ENCODE measurements at regions not wholly inside any gene's neighbourhood (a gene's known extent, or its start where the extent isn't known, plus 50 kb on each side); places are given as distances from the start of the nearest gene placed in this dataset.

- BruUV-seq (replicated peaks): no TSS peak
- H3K9me3 ChIP-seq (ENCODE audit: low read length): no peaks in the 10 kb centered on the region
- intact Hi-C loops (cut with micrococcal nuclease): no loop called here
- no peaks in the 10 kb centered on the region for H3K36me3 ChIP-seq (ENCODE audit: low read depth, low read length)
- H3K79me2 ChIP-seq (ENCODE audit: low read length): no peaks in the 10 kb centered on the region
- H3K4me2 ChIP-seq (ENCODE audit: low read length): no peak overlapping the region
- no peak for TF ChIP-seq EZH2 (IDR thresholded peaks at IDR 0.05; ENCODE audit: low read length, unreplicated experiment)
- no peak for TF ChIP-seq EZH2phosphoT487 (IDR thresholded peaks at IDR 0.05; ENCODE audit: borderline replicate concordance, low read length)
- TF ChIP-seq, protein P1, sequence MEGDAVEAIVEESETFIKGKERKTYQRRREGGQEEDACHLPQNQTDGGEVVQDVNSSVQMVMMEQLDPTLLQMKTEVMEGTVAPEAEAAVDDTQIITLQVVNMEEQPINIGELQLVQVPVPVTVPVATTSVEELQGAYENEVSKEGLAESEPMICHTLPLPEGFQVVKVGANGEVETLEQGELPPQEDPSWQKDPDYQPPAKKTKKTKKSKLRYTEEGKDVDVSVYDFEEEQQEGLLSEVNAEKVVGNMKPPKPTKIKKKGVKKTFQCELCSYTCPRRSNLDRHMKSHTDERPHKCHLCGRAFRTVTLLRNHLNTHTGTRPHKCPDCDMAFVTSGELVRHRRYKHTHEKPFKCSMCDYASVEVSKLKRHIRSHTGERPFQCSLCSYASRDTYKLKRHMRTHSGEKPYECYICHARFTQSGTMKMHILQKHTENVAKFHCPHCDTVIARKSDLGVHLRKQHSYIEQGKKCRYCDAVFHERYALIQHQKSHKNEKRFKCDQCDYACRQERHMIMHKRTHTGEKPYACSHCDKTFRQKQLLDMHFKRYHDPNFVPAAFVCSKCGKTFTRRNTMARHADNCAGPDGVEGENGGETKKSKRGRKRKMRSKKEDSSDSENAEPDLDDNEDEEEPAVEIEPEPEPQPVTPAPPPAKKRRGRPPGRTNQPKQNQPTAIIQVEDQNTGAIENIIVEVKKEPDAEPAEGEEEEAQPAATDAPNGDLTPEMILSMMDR (conservative IDR thresholded peaks at IDR 0.05; ENCODE audit: low read depth, low read length): no peak
- ATAC-seq (no peak), DNase-seq (no peak)
- H2AFZ ChIP-seq (ENCODE audit: low read length): no peak overlapping the region
- POLR2A ChIA-PET (ENCODE audit: unreplicated experiment): interaction anchor here (0.6 kb wide), 1 partner anchor 67 kb away, joined by 3 read pairs; no protein-coding TSS in a partner anchor
- CTCF ChIA-PET: interaction anchor here (0.6 kb wide), 1 partner anchor 296 kb away, joined by 14 read pairs; no protein-coding TSS in a partner anchor
- no peaks in the 10 kb centered on the region for H3K9me2 ChIP-seq (replicated peaks; ENCODE audit: low read length)
- H3K27ac ChIP-seq (ENCODE audit: low read length): no peak overlapping the region
- H3K27me3 ChIP-seq (ENCODE audit: low read length): 0 out of 2 replicates have a peak, but pooled peaks cover 4% of the 10 kb centered on the region
- H4K20me1 ChIP-seq (ENCODE audit: low read length): no peaks in the 10 kb centered on the region
- H3F3A ChIP-seq (ENCODE audit: low read length, unreplicated experiment): no peaks in the 10 kb centered on the region
- no peak overlapping the region for H3K9ac ChIP-seq (ENCODE audit: low read length)
- H3K4me1 ChIP-seq (ENCODE audit: insufficient read depth, low read length): no peaks in the 10 kb centered on the region
- H3K4me3 ChIP-seq (ENCODE audit: low read length): no peak overlapping the region
Measured at GRCh38 chr2:105682401-105682800, 62.3 kb upstream of the NCK2 start.

DNA sequence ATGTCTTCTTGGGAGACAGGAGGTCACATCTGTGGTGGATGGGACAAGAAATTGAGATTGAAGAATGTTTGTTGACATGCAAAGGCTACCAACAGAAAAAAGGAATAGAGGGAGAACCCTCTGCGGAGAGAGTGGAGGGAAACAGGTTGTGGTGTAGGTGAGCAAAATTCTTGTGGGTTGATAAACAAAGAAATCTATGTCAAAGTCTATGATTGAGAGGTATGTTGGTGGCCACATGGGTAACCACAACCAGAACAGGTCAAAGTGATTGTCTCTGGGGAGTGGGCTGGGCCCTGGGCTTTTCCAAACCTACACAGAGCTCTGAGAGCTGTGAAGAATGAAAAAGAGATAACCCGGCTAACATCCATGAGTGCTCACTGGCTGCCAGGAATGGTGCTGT, 62.8 kb upstream of the NCK2 start:
- Histone ChIP-seq H3K27ac (ENCODE audit: low read length) (no peak overlapping the region), H3K36me3 (ENCODE audit: low read depth, low read length) (no peaks in the 10 kb centered on the region), H2AFZ (ENCODE audit: low read length) (no peak overlapping the region), H3F3A (ENCODE audit: low read length, unreplicated experiment) (no peaks in the 10 kb centered on the region), H3K9ac (ENCODE audit: low read length) (no peak overlapping the region), H3K27me3 (ENCODE audit: low read length) (0 out of 2 replicates have a peak, but pooled peaks cover 4% of the 10 kb centered on the region), H3K9me3 (ENCODE audit: low read length) (no peaks in the 10 kb centered on the region), H3K4me3 (ENCODE audit: low read length) (no peak overlapping the region), H3K4me2 (ENCODE audit: low read length) (no peak overlapping the region), H3K9me2 (replicated peaks; ENCODE audit: low read length) (no peaks in the 10 kb centered on the region), H3K79me2 (ENCODE audit: low read length) (no peaks in the 10 kb centered on the region), H4K20me1 (ENCODE audit: low read length) (no peaks in the 10 kb centered on the region), H3K4me1 (ENCODE audit: insufficient read depth, low read length) (no peaks in the 10 kb centered on the region)
- DNase-seq (no peak), ATAC-seq (no peak)
- no TSS peak for BruUV-seq (replicated peaks)
- TF ChIP-seq EZH2 (IDR thresholded peaks at IDR 0.05; ENCODE audit: low read length, unreplicated experiment) (no peak), EZH2phosphoT487 (IDR thresholded peaks at IDR 0.05; ENCODE audit: borderline replicate concordance, low read length) (no peak)
- TF ChIP-seq, protein P1 (conservative IDR thresholded peaks at IDR 0.05; ENCODE audit: low read depth, low read length): no peak
- ChIA-PET POLR2A (ENCODE audit: unreplicated experiment) (no interaction called here), CTCF (interaction anchor here (0.6 kb wide), 1 partner anchor 296 kb away, joined by 14 read pairs; no protein-coding TSS in a partner anchor)
- intact Hi-C loops (cut with micrococcal nuclease): no loop called here

DNA sequence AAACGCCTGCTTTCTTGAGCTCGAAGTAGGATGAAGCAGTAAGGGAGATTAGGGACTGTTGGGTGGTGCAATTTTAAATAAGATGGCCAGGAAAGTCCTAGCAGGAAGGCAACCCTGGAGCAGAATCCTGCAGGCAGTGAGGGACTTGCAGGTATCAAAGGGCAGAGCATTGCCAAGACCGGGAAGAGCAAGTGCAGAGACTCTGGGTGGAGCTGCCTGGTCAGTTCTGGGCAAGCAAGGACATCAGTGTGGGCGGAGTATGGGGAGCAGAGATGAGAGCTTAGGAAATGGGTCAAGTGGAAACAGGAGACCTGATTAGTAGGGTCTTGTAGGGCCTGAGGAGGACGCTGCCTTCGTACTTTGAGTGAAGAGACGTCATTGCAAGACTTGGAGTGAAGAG, 64.4 kb upstream of the NCK2 start:
- Histone ChIP-seq H3K79me2 (ENCODE audit: low read length) (no peaks in the 10 kb centered on the region), H2AFZ (ENCODE audit: low read length) (no peak overlapping the region), H3K36me3 (ENCODE audit: low read depth, low read length) (no peaks in the 10 kb centered on the region), H3K27me3 (ENCODE audit: low read length) (peaks cover 4% of the 10 kb centered on the region; the same call in 1 of the 2 replicates), H3K9me2 (replicated peaks; ENCODE audit: low read length) (no peaks in the 10 kb centered on the region), H3K4me1 (ENCODE audit: insufficient read depth, low read length) (no peaks in the 10 kb centered on the region), H3K4me3 (ENCODE audit: low read length) (no peak overlapping the region), H4K20me1 (ENCODE audit: low read length) (no peaks in the 10 kb centered on the region), H3K4me2 (ENCODE audit: low read length) (no peak overlapping the region), H3K27ac (ENCODE audit: low read length) (no peak overlapping the region), H3K9me3 (ENCODE audit: low read length) (no peaks in the 10 kb centered on the region), H3K9ac (ENCODE audit: low read length) (no peak overlapping the region), H3F3A (ENCODE audit: low read length, unreplicated experiment) (no peaks in the 10 kb centered on the region)
- DNase-seq (no peak), ATAC-seq (no peak)
- ChIA-PET POLR2A (ENCODE audit: unreplicated experiment) (no interaction called here), CTCF (no interaction called here)
- intact Hi-C loops (cut with micrococcal nuclease): no loop called here
- TF ChIP-seq EZH2phosphoT487 (IDR thresholded peaks at IDR 0.05; ENCODE audit: borderline replicate concordance, low read length) (no peak), EZH2 (IDR thresholded peaks at IDR 0.05; ENCODE audit: low read length, unreplicated experiment) (no peak)
- TF ChIP-seq, protein P1 (conservative IDR thresholded peaks at IDR 0.05; ENCODE audit: low read depth, low read length): no peak
- no TSS peak for BruUV-seq (replicated peaks)

Measured in PC-3 (cell line).